Adrenal gland (tissue), 9 donors: ENCODE measurements at regions not wholly inside any gene's neighbourhood (a gene's known extent, or its start where the extent isn't known, plus 50 kb on each side); places are given as distances from the start of the nearest gene placed in this dataset.

Experiments used
- DNase-seq, 7 donors: peaks; one replicate each; pipeline ENCODE4 v3.0.0-alpha.2; 2019 to 2020
- H3K27ac ChIP-seq, 5 donors: fragments of 200-600 bp; sonication (generic) in 4 of 5; 1 replicate in 3 of 5; 2 replicates in 2 of 5; pipeline versions ENCODE4 v1.5.1 to v1.8.0; 2016 to 2020; ENCODE audit warnings: mild to moderate bottlenecking in 1 of 5
- H3K27me3 ChIP-seq: fragments of 200-600 bp; 2 replicates; pipeline ENCODE4 v1.8.0; 2021
- H3K36me3 ChIP-seq, 2 donors: fragments of 200-600 bp; replicated peaks in 1 of 2; 1 replicate in 1 of 2; 2 replicates in 1 of 2; pipeline versions ENCODE4 v1.5.1 to v1.8.0; 2018 to 2022
- H3K4me1 ChIP-seq, 2 donors: fragments of 200-600 bp; replicated peaks in 1 of 2; 1 replicate in 1 of 2; 2 replicates in 1 of 2; pipeline versions ENCODE4 v1.5.1 to v1.8.0; 2018 to 2021
- H3K4me3 ChIP-seq, 4 donors: fragments of 200-600 bp; sonication (generic) in 3 of 4; one replicate each; pipeline ENCODE4 v1.5.1; 2016 to 2018
- H3K9me3 ChIP-seq, 3 donors: fragments of 200-600 bp; sonication (generic) in 1 of 3; replicated peaks in 1 of 3; 1 replicate in 2 of 3; 2 replicates in 1 of 3; pipeline versions ENCODE4 v1.5.1 to v1.8.0; 2016 to 2021
- POLR2A ChIP-seq, 2 donors: fragments of 450-650 bp; IDR thresholded peaks; one replicate each; pipeline ENCODE4 v1.6.1; 2017; ENCODE audit warnings: antibody characterized with exemption in 2 of 2, mild to moderate bottlenecking in 2 of 2, moderate library complexity in 1 of 2
- WGBS, 4 donors: extraction: QIAGEN DNeasy Blood & Tissue Kit in 2 of 4; methylation state at CpG; one replicate each; pipeline versions ENCODE4 v1.1.5 to v1.1.7; 2013 to 2017; 5-methylcytosine and 5-hydroxymethylcytosine counted together
- intact Hi-C, 2 donors: fragments of 100-400 bp; cut with DNase I; formaldehyde crosslinking; loops; one replicate each; pipeline versions ENCODE4 v1.14.1 to v1.15.0; 2022 to 2023
- TF ChIP-seq, protein P1 (sequence below), 6 experiments: fragments of 450-650 bp in 4 of 6; fragments of 200-600 bp in 2 of 6; sonication (generic) in 1 of 6; IDR thresholded peaks; 1 replicate in 5 of 6; 2 replicates in 1 of 6; pipeline versions ENCODE4 v1.5.1 to v1.8.0; 2016 to 2021; ENCODE audit warnings: antibody characterized with exemption in 6 of 6, mild to moderate bottlenecking in 2 of 6, moderate library complexity in 1 of 6
- donor health status: healthy with polysubstance abuse.
- donor health status: Bipolar disorder and iron deficiency.
- donor health status: DM: yes; HTN: yes; CAD: no.
- donor health status: DM: no; HTN: no; CAD: no.
- donor health status: DM: no; HTN: no; CAD: no.

DNA sequence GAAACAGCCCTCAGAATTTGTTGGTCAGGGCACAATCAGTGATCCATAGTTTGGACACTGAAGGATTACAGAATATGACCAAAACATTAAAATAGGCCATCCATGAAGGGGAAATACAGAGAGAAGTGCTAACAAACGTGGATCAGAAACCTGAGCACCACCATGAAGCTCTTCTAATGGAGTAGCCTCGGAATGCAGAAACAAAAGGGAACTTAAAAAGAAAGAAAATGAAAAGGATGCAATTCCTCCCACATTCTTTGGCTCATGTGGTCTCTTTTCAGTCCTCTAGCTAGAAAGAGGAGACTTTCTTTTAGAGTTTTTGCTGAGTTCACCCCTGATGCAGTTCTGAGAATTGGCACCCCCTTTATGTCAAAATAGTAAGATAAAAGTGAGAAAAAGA is 989.8 kb upstream of the B3GALT2 start:
- DNase-seq = no peak
- Histone ChIP-seq H3K36me3 (no peaks in the 10 kb centered on the region), H3K27ac (no peak overlapping the region), H3K4me1 (no peaks in the 10 kb centered on the region), H3K27me3 (no peaks in the 10 kb centered on the region), H3K9me3 (no peaks in the 10 kb centered on the region), H3K4me3 (no peak overlapping the region)
- intact Hi-C loops = no loop called here
- TF ChIP-seq, protein P1, sequence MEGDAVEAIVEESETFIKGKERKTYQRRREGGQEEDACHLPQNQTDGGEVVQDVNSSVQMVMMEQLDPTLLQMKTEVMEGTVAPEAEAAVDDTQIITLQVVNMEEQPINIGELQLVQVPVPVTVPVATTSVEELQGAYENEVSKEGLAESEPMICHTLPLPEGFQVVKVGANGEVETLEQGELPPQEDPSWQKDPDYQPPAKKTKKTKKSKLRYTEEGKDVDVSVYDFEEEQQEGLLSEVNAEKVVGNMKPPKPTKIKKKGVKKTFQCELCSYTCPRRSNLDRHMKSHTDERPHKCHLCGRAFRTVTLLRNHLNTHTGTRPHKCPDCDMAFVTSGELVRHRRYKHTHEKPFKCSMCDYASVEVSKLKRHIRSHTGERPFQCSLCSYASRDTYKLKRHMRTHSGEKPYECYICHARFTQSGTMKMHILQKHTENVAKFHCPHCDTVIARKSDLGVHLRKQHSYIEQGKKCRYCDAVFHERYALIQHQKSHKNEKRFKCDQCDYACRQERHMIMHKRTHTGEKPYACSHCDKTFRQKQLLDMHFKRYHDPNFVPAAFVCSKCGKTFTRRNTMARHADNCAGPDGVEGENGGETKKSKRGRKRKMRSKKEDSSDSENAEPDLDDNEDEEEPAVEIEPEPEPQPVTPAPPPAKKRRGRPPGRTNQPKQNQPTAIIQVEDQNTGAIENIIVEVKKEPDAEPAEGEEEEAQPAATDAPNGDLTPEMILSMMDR (IDR thresholded peaks at IDR 0.05) = no peak
- no peak for TF ChIP-seq POLR2A (IDR thresholded peaks at IDR 0.05)
- 74 to 85% (median 82%) methylated on average over 2 of the region's 2 CpGs for WGBS, 4 donors

DNA sequence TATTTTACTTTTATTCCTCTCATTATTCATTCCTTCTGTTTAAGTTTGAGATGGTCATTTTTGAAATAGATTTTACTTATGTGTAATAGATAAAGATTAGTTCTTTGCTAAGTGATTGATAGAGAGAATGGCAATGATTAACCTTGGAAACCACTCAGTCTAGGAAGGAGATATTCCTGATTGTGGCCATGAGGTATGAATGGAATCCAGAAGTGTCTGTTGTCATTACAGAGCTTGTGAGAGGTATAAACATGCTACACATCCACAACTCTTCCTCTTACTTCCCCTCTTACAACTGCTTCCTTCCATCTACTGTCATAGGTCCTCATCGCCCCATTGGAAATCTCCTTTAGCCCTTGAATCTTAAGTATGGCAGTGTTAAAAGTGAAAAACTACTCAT is 988.8 kb upstream of the B3GALT2 start:
- Histone ChIP-seq H3K27me3 (no peaks in the 10 kb centered on the region), H3K36me3 (no peaks in the 10 kb centered on the region), H3K9me3 (no peaks in the 10 kb centered on the region), H3K4me1 (no peaks in the 10 kb centered on the region), H3K4me3 (no peak overlapping the region), H3K27ac (no peak overlapping the region)
- no peak for TF ChIP-seq POLR2A (IDR thresholded peaks at IDR 0.05)
- TF ChIP-seq, protein P1 (IDR thresholded peaks at IDR 0.05) = no peak
- 86 to 100% (median 95%) methylated on average over 1 of the region's 1 CpG for WGBS, 4 donors
- DNase-seq = no peak
- intact Hi-C loops = no loop called here

DNA sequence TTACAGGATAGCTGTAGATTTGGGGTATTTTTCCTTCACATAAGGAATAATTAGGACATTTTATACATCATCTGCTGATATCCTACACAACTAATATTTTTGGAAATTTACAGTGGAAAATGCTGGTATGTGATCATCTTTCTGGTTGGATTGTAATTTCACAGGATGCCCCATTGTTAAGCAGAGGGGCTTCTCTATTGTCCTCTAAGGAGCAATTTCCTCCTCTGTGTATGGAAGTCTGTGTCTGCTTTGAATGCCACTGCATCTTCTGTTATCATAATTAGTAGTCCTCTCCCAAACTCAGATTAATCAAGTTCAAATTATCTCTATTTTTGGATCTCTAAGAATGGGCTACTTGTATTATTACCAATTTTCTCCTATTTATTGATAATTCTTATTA is 988.1 kb upstream of the B3GALT2 start:
- H3K27ac ChIP-seq = no peak overlapping the region

DNA sequence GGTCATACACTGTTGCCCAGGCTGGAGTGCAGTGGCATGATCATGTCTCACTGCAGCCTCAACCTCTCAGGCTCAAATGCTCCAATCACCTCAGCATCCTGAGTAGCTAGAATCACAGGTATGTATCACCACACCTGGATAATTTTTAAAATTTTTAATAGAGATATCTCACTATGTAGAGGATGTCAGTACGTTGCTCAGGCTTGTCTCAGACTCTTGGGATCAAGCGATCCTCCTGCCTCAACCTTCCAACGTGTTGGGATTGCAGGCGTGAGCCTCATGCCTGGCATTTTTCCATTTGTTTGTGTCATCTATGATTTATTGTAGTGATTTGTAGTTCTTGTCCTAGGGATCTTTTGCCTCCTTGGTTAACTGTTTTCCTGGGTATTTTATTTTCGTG is 985.2 kb upstream of the B3GALT2 start:
- no peak overlapping the region for H3K4me3 ChIP-seq
- DNase-seq = no peak
- intact Hi-C loops = no loop called here
- no peaks in the 10 kb centered on the region for H3K4me1 ChIP-seq
- no peaks in the 10 kb centered on the region for H3K27me3 ChIP-seq
- H3K9me3 ChIP-seq = peaks cover 0 to 3% (median 0%) of the 10 kb centered on the region in 3 donors
- H3K27ac ChIP-seq = no peak overlapping the region
- no peaks in the 10 kb centered on the region for H3K36me3 ChIP-seq
- WGBS, 4 donors = 73 to 89% (median 75%) methylated on average over 5 of the region's 5 CpGs
- no peak for TF ChIP-seq POLR2A (IDR thresholded peaks at IDR 0.05)
- TF ChIP-seq, protein P1 (IDR thresholded peaks at IDR 0.05) = no peak

More for the DNA sequence above, 988.1 kb upstream of the B3GALT2 start:
- TF ChIP-seq POLR2A (IDR thresholded peaks at IDR 0.05) = no peak
- TF ChIP-seq, protein P1 (IDR thresholded peaks at IDR 0.05) = no peak
- no peaks in the 10 kb centered on the region for H3K4me1 ChIP-seq
- no peaks in the 10 kb centered on the region for H3K36me3 ChIP-seq
- H3K9me3 ChIP-seq = no peaks in the 10 kb centered on the region
- DNase-seq = no peak
- intact Hi-C loops = no loop called here
- H3K27me3 ChIP-seq = no peaks in the 10 kb centered on the region
- no peak overlapping the region for H3K4me3 ChIP-seq
